AG09309 (cell line): ENCODE measurements at regions not wholly inside any gene's neighbourhood (a gene's known extent, or its start where the extent isn't known, plus 50 kb on each side); places are given as distances from the start of the nearest gene placed in this dataset.
"Not testable (repeated sequence)": the region's sequence is repeated elsewhere in the genome, so short reads cannot be mapped to it uniquely, and the experiment has no call there.

Source experiments
- DNase-seq: peaks from one replicate; pipeline ENCODE4 v3.0.0-alpha.2; 2010; ENCODE audit warnings: low read depth
- H3K4me3 ChIP-seq: 2 replicates; pipeline ENCODE4 v1.5.1; 2011; ENCODE audit warnings: mild to moderate bottlenecking, low read depth, low read length, moderate library complexity; ENCODE audit not compliant: control insufficient read depth
- TF ChIP-seq, protein P1 (sequence below): IDR thresholded peaks from 2 replicates; pipeline ENCODE4 v1.5.1; 2011; ENCODE audit warnings: mild to moderate bottlenecking, low read depth, low read length, inconsistent platforms; ENCODE audit not compliant: insufficient read depth, control insufficient read depth; ENCODE audit errors: missing control alignments

DNA sequence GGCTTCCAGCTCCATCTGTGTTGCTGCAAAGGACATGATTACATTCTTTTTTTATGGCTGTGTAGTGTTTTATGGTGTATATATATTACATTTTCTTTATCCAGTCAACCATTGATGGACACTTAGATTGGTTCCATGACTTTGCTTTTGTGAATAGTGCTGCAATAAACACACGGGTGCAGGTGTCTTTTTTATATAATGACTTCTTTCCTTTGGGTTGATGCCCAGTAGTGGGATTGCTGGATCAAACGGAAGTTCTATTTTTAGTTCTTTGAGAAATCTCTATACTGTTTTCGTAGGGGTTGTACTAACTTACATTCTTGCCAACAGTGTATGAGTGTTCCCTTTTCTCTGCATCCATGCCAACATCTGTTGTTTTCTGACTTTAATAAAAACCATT is 189.7 kb downstream of the ACTR3B start:
- H3K4me3 ChIP-seq = no peak overlapping the region
- TF ChIP-seq, protein P1, sequence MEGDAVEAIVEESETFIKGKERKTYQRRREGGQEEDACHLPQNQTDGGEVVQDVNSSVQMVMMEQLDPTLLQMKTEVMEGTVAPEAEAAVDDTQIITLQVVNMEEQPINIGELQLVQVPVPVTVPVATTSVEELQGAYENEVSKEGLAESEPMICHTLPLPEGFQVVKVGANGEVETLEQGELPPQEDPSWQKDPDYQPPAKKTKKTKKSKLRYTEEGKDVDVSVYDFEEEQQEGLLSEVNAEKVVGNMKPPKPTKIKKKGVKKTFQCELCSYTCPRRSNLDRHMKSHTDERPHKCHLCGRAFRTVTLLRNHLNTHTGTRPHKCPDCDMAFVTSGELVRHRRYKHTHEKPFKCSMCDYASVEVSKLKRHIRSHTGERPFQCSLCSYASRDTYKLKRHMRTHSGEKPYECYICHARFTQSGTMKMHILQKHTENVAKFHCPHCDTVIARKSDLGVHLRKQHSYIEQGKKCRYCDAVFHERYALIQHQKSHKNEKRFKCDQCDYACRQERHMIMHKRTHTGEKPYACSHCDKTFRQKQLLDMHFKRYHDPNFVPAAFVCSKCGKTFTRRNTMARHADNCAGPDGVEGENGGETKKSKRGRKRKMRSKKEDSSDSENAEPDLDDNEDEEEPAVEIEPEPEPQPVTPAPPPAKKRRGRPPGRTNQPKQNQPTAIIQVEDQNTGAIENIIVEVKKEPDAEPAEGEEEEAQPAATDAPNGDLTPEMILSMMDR = no peak
- DNase-seq = no peak

GRCh38 chr7:152949790-152950189 is 190.2 kb downstream of the ACTR3B start:
- DNase-seq = no peak
- TF ChIP-seq, protein P1 = no peak
- no peak overlapping the region for H3K4me3 ChIP-seq

DNA sequence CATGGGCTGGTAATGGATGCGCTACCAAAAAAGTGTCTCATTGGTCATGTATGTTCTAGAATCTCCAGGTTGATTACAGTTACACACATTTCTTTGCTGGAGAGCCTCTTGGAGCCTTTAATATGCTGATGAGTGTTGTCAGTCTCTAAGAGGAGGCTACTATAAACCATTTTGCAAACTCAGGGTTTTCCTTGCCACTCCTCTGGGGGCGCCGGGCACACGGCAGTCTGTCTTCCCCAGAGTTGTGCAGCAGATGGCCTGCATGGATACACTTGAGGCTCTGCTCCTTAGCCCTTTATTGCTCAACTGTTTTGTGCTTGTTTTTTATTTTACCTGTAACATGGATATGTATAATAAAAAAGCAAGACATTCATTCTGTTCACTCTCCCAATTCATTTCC is 196.5 kb downstream of the ACTR3B start:
- no peak overlapping the region for H3K4me3 ChIP-seq
- TF ChIP-seq, protein P1 = no peak
- DNase-seq = no peak

- TF ChIP-seq, protein P1 = no peak
- H3K4me3 ChIP-seq = no peak overlapping the region
Observed at GRCh38 chr7:152959610-152960009, 200.1 kb downstream of the ACTR3B start.

GRCh38 chr7:152961796-152962195 is 202.2 kb downstream of the ACTR3B start:
- H3K4me3 ChIP-seq, DNase-seq: not testable (repeated sequence)

More at GRCh38 chr7:152959610-152960009, 200.1 kb downstream of the ACTR3B start:
- DNase-seq = no peak

GRCh38 chr7:152966189-152966588 is 206.6 kb downstream of the ACTR3B start:
- no peak for DNase-seq
- TF ChIP-seq, protein P1 = no peak
- H3K4me3 ChIP-seq = no peak overlapping the region

GRCh38 chr7:152967958-152968357 is 208.4 kb downstream of the ACTR3B start:
- DNase-seq = no peak
- no peak overlapping the region for H3K4me3 ChIP-seq
- TF ChIP-seq, protein P1 = no peak
